Activated T-cell treated with anti-CD3 and anti-CD28 coated beads, Interleukin-2, amount 50 U/mL, for 72 hours (primary cell): ENCODE measurements at regions not wholly inside any gene's neighbourhood (a gene's known extent, or its start where the extent isn't known, plus 50 kb on each side); places are given as distances from the start of the nearest gene placed in this dataset.

Source experiments
- ATAC-seq, 2 donors: fragments of 150-1000 bp; cut with Tn5 transposase; replicated peaks in 1 of 2; 2 replicates each; pipeline ENCODE4 v1.10.0; 2021; ENCODE audit warnings: moderate library complexity in 2 of 2, mild to moderate bottlenecking in 1 of 2
- DNase-seq, 2 donors: peaks; one replicate each; pipeline ENCODE4 v3.0.0; 2021 to 2022; ENCODE audit warnings: mixed read lengths in 1 of 2
- H3K27ac Mint-ChIP-seq: one replicate; pipeline ENCODE4 v1.8.0; 2022; ENCODE audit warnings: mild to moderate bottlenecking, moderate library complexity, mixed read lengths
- H3K27me3 Mint-ChIP-seq: one replicate; pipeline ENCODE4 v1.8.0; 2022; ENCODE audit warnings: low read depth, mixed read lengths
- H3K36me3 Mint-ChIP-seq, 2 donors: one replicate each; pipeline ENCODE4 v1.8.0; 2022; ENCODE audit warnings: mixed read lengths in 2 of 2, mild to moderate bottlenecking in 1 of 2; ENCODE audit not compliant: insufficient read depth in 2 of 2
- H3K4me1 Mint-ChIP-seq: one replicate; pipeline ENCODE4 v1.8.0; 2022; ENCODE audit warnings: low read depth, mixed read lengths
- H3K4me3 Mint-ChIP-seq, 2 donors: one replicate each; pipeline ENCODE4 v1.8.0; 2022; ENCODE audit warnings: mild to moderate bottlenecking in 2 of 2, mixed read lengths in 2 of 2, moderate library complexity in 2 of 2
- H3K9me3 Mint-ChIP-seq, 2 donors: one replicate each; pipeline ENCODE4 v1.8.0; 2022; ENCODE audit warnings: mixed read lengths in 2 of 2

GRCh38 chr9:91131433-91131839 lies 230.3 kb downstream of the AUH start:
- Mint-ChIP-seq H3K27me3 (no peaks in the 10 kb centered on the region), H3K4me3 (peak overlapping the region; percentile 41 to 77), H3K9me3 (peaks cover 1 to 4% of the 10 kb centered on the region in 2 donors), H3K4me1 (peaks cover 59% of the 10 kb centered on the region), H3K27ac (peak overlapping the region; percentile 98), H3K36me3 (peaks cover 12 to 20% of the 10 kb centered on the region in 2 donors)
- DNase-seq (peak; percentile 84 to 92), ATAC-seq (peak; percentile 99)

- Mint-ChIP-seq H3K36me3 (peaks cover 12 to 31% of the 10 kb centered on the region in 2 donors), H3K4me3 (peak overlapping the region in 1 of 2 donors; percentile 31), H3K27ac (peak overlapping the region; percentile 98), H3K9me3 (peaks cover 6 to 8% of the 10 kb centered on the region in 2 donors), H3K4me1 (peaks cover 66% of the 10 kb centered on the region), H3K27me3 (no peaks in the 10 kb centered on the region)
- DNase-seq (no peak), ATAC-seq (no peak)
These were observed 229.1 kb downstream of the AUH start for GRCh38 chr9:91132576-91133073.

- no peak for ATAC-seq
- peaks cover 14 to 34% of the 10 kb centered on the region in 2 donors for H3K36me3 Mint-ChIP-seq
- H3K9me3 Mint-ChIP-seq = peaks cover 6 to 8% of the 10 kb centered on the region in 2 donors
- no peak overlapping the region for H3K4me3 Mint-ChIP-seq
- no peak for DNase-seq
- no peak overlapping the region for H3K27ac Mint-ChIP-seq
- peaks cover 70% of the 10 kb centered on the region for H3K4me1 Mint-ChIP-seq
- H3K27me3 Mint-ChIP-seq = no peaks in the 10 kb centered on the region
These were observed 227.1 kb downstream of the AUH start for GRCh38 chr9:91134608-91135007.

- no peak overlapping the region for H3K4me3 Mint-ChIP-seq
- no peak for DNase-seq
- H3K27ac Mint-ChIP-seq = no peak overlapping the region
- peaks cover 5 to 6% of the 10 kb centered on the region in 2 donors for H3K9me3 Mint-ChIP-seq
- peaks cover 51% of the 10 kb centered on the region for H3K4me1 Mint-ChIP-seq
- no peak for ATAC-seq
- H3K36me3 Mint-ChIP-seq = peaks cover 9 to 35% of the 10 kb centered on the region in 2 donors
- H3K27me3 Mint-ChIP-seq = no peaks in the 10 kb centered on the region
These were observed 224.3 kb downstream of the AUH start for GRCh38 chr9:91137391-91137790.

GRCh38 chr9:91138760-91139159 lies 223.0 kb downstream of the AUH start:
- H3K4me1 Mint-ChIP-seq = peaks cover 49% of the 10 kb centered on the region
- peaks cover 5 to 9% of the 10 kb centered on the region in 2 donors for H3K9me3 Mint-ChIP-seq
- peaks cover 8 to 41% of the 10 kb centered on the region in 2 donors for H3K36me3 Mint-ChIP-seq
- DNase-seq (no peak), ATAC-seq (no peak)
- no peak overlapping the region for H3K4me3 Mint-ChIP-seq
- no peaks in the 10 kb centered on the region for H3K27me3 Mint-ChIP-seq
- no peak overlapping the region for H3K27ac Mint-ChIP-seq

GRCh38 chr9:91141407-91141965 lies 220.2 kb downstream of the AUH start:
- Mint-ChIP-seq H3K36me3 (peaks cover 14 to 40% of the 10 kb centered on the region in 2 donors), H3K27me3 (no peaks in the 10 kb centered on the region), H3K27ac (no peak overlapping the region), H3K9me3 (peaks cover 10 to 18% of the 10 kb centered on the region in 2 donors), H3K4me1 (peaks cover 54% of the 10 kb centered on the region), H3K4me3 (no peak overlapping the region)
- DNase-seq (no peak), ATAC-seq (no peak)

- Mint-ChIP-seq H3K9me3 (peaks cover 6 to 13% of the 10 kb centered on the region in 2 donors), H3K27me3 (no peaks in the 10 kb centered on the region), H3K36me3 (peaks cover 14 to 34% of the 10 kb centered on the region in 2 donors), H3K4me1 (peaks cover 65% of the 10 kb centered on the region), H3K27ac (no peak overlapping the region), H3K4me3 (no peak overlapping the region)
- ATAC-seq (no peak), DNase-seq (no peak)
These were observed 218.6 kb downstream of the AUH start for GRCh38 chr9:91143162-91143561.

- no peak overlapping the region for H3K4me3 Mint-ChIP-seq
- H3K4me1 Mint-ChIP-seq = peaks cover 66% of the 10 kb centered on the region
- H3K36me3 Mint-ChIP-seq = peaks cover 12 to 32% of the 10 kb centered on the region in 2 donors
- DNase-seq = no peak
- no peak for ATAC-seq
- H3K9me3 Mint-ChIP-seq = peaks cover 6 to 13% of the 10 kb centered on the region in 2 donors
- peak overlapping the region; percentile 10 for H3K27ac Mint-ChIP-seq
- H3K27me3 Mint-ChIP-seq = no peaks in the 10 kb centered on the region
These were observed 218.1 kb downstream of the AUH start for GRCh38 chr9:91143642-91144041.

GRCh38 chr9:91144769-91145168 lies 216.9 kb downstream of the AUH start:
- H3K36me3 Mint-ChIP-seq = peaks cover 14 to 31% of the 10 kb centered on the region in 2 donors
- peak overlapping the region in 1 of 2 donors; percentile 29 for H3K4me3 Mint-ChIP-seq
- DNase-seq = no peak
- H3K9me3 Mint-ChIP-seq = peaks cover 6 to 15% of the 10 kb centered on the region in 2 donors
- no peaks in the 10 kb centered on the region for H3K27me3 Mint-ChIP-seq
- peak overlapping the region; percentile 93 for H3K27ac Mint-ChIP-seq
- no peak for ATAC-seq
- H3K4me1 Mint-ChIP-seq = peaks cover 75% of the 10 kb centered on the region

- peak overlapping the region; percentile 29 to 47 for H3K4me3 Mint-ChIP-seq
- no peaks in the 10 kb centered on the region for H3K27me3 Mint-ChIP-seq
- DNase-seq (no peak), ATAC-seq (no peak)
- H3K9me3 Mint-ChIP-seq = peaks cover 11 to 15% of the 10 kb centered on the region in 2 donors
- H3K36me3 Mint-ChIP-seq = peaks cover 15 to 36% of the 10 kb centered on the region in 2 donors
- H3K27ac Mint-ChIP-seq = peak overlapping the region; percentile 64
- H3K4me1 Mint-ChIP-seq = peaks cover 82% of the 10 kb centered on the region
These were observed 216.2 kb downstream of the AUH start for GRCh38 chr9:91145496-91145895.

- ATAC-seq (peak; percentile 26 to 37), DNase-seq (no peak)
- H3K36me3 Mint-ChIP-seq = peaks cover 17 to 34% of the 10 kb centered on the region in 2 donors
- peak overlapping the region; percentile 99 for H3K27ac Mint-ChIP-seq
- H3K27me3 Mint-ChIP-seq = no peaks in the 10 kb centered on the region
- peaks cover 11 to 15% of the 10 kb centered on the region in 2 donors for H3K9me3 Mint-ChIP-seq
- H3K4me3 Mint-ChIP-seq = peak overlapping the region; percentile 75 to 85
- peaks cover 90% of the 10 kb centered on the region for H3K4me1 Mint-ChIP-seq
These were observed 215.2 kb downstream of the AUH start for GRCh38 chr9:91146391-91147019.

- DNase-seq (no peak), ATAC-seq (no peak)
- Mint-ChIP-seq H3K36me3 (peaks cover 21 to 34% of the 10 kb centered on the region in 2 donors), H3K9me3 (peaks cover 11 to 15% of the 10 kb centered on the region in 2 donors), H3K4me3 (peak overlapping the region; percentile 75 to 85), H3K4me1 (peaks cover 90% of the 10 kb centered on the region), H3K27ac (peak overlapping the region; percentile 99), H3K27me3 (no peaks in the 10 kb centered on the region)
These were observed 214.5 kb downstream of the AUH start for GRCh38 chr9:91147079-91147708.

GRCh38 chr9:91148306-91148705 lies 213.4 kb downstream of the AUH start:
- ATAC-seq = peak in 1 of 2 donors; percentile 21
- H3K4me1 Mint-ChIP-seq = peaks cover 94% of the 10 kb centered on the region
- no peaks in the 10 kb centered on the region for H3K27me3 Mint-ChIP-seq
- H3K9me3 Mint-ChIP-seq = peaks cover 15 to 17% of the 10 kb centered on the region in 2 donors
- peaks cover 29 to 31% of the 10 kb centered on the region in 2 donors for H3K36me3 Mint-ChIP-seq
- H3K27ac Mint-ChIP-seq = peak overlapping the region; percentile 99
- DNase-seq = no peak
- H3K4me3 Mint-ChIP-seq = peak overlapping the region; percentile 75 to 85
